Esophagus muscularis mucosa (tissue), 4 donors: ENCODE measurements at regions not wholly inside any gene's neighbourhood (a gene's known extent, or its start where the extent isn't known, plus 50 kb on each side); places are given as distances from the start of the nearest gene placed in this dataset.

Experiments
- CTCF ChIP-seq, 3 experiments: fragments of 200-600 bp in 2 of 3; fragments of 450-650 bp in 1 of 3; sonication (generic) in 2 of 3; IDR thresholded peaks; one replicate each; pipeline ENCODE4 v1.5.1; 2017 to 2019; ENCODE audit warnings: antibody characterized with exemption in 3 of 3, mild to moderate bottlenecking in 2 of 3, moderate library complexity in 1 of 3
- EP300 ChIP-seq: sonication (generic); formaldehyde crosslinking; IDR thresholded peaks from one replicate; pipeline ENCODE4 v1.6.1; 2017; ENCODE audit warnings: antibody characterized with exemption
- POLR2AphosphoS5 ChIP-seq, 2 donors: sonication (generic); formaldehyde crosslinking; IDR thresholded peaks; one replicate each; pipeline ENCODE4 v1.6.1; 2017; ENCODE audit warnings: antibody characterized with exemption in 2 of 2

- TF ChIP-seq CTCF (IDR thresholded peaks at IDR 0.05) (no peak), EP300 (no peak), POLR2AphosphoS5 (IDR thresholded peaks at IDR 0.05) (no peak)
Measured at GRCh38 chr20:17107127-17107526, 119.7 kb upstream of the PCSK2 start.
